Fibroblast of skin of left biceps (primary cell): ENCODE measurements at regions not wholly inside any gene's neighbourhood (a gene's known extent, or its start where the extent isn't known, plus 50 kb on each side); places are given as distances from the start of the nearest gene placed in this dataset.

Experiments
- DNase-seq, 2 experiments: peaks; one replicate each; pipeline ENCODE4 v3.0.0-alpha.2; 2013; ENCODE audit warnings: low read depth in 2 of 2

DNA sequence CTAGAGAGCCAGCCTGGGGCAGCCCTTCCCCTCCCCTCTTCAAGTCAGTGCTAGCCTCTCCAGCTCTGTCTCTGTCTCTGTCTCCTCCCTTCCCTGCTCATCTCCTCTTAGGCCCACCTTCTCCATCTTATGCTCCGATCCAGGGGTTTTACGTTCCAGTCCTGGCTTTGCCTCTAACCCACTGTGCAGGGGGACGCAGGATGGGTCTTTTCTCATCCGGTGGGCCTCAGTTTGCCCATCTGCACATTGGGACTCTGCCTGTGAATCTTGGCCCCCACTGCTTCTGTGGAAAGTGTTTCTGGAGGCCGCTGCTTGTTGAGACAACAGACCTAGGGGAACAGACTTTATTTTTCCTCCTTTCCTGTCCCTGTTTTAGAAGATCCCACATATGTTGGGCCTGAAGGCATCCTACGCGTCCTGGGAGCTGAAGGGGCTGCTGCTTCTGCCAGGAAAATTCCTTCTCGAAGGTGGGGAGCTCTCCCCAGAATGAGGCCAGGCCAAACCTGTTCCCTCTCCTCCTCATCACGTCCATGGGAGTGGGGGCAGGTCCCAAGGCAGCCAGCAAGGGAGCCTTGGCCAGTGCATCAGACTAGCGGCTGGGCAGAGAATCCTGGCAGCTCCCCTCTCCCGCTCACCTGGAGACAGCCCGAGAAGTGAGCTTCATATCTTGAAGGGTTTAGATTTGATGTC lies 99.5 kb upstream of the CSF3R start:
- no peak for DNase-seq

GRCh38 chr1:36580524-36580923 lies 97.8 kb upstream of the CSF3R start:
- no peak for DNase-seq

DNA sequence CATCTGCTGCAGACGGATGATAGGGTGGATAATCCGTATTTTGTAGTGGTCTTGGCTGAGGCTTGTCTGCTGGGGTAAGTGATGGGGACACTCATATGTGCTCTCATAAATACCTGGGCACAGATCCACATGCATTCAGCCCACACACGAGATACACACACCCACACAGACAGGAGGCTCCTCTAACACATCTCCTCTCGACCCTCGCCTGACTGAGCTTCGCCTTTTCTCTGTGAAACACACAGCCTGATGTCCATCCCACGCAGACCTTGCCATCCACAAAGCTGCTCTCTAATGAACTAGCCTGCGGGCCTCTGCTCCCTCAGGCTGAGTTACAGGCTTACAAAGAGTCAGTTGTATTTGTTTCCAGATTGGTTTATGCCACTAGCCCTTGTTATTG lies 96.3 kb upstream of the CSF3R start:
- DNase-seq, result no peak

DNA sequence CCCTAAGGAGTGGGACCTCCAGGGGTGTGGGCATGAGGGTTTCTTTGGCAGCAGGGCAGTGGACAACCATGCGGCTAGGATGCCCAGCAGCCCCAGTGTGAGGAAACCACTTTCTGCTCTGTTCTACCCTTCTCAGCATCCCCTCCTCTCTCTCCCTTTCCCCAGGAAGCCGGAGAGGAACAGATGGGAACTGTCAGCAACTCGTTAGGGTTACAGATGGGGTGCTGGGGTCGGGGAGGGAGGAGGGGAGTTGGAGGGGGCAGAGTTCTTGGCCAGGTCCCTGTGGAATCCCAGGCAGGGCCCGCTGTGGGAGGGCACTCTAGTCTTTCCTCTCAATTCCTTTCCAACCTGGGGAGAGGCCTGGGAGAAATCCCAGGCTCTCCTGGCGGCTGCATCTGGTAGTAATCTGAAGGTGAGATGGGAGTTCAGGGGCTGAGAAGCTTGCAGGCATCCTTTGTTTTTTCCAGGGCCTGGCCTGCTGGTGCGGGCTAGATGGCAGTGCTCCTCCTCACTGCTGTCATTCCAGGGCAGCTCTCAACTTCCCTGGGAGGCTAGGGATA lies 93.9 kb upstream of the CSF3R start:
- no peak for DNase-seq

DNA sequence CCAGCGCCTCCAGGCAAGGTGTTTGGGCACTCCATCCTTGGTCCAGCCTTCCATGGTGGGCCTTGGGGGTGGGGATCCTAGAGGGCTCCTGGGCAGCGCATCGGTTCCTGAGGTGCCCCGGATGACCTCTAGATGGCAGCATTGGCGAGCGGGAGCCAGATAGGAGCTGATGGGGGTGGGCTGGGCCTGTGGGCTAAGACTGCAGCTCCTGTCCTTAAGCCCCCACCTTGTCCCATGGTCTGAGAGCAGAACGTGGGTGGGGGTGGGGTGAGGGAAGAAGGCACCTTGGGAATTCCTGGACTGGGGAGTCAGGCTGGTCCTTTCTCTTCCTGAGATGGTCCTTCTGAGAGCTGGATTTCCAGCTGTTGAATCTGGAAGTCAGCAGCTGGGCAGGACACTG lies 93.4 kb upstream of the CSF3R start:
- DNase-seq, result no peak

GRCh38 chr1:36573445-36573844 lies 90.7 kb upstream of the CSF3R start:
- no peak for DNase-seq

DNA sequence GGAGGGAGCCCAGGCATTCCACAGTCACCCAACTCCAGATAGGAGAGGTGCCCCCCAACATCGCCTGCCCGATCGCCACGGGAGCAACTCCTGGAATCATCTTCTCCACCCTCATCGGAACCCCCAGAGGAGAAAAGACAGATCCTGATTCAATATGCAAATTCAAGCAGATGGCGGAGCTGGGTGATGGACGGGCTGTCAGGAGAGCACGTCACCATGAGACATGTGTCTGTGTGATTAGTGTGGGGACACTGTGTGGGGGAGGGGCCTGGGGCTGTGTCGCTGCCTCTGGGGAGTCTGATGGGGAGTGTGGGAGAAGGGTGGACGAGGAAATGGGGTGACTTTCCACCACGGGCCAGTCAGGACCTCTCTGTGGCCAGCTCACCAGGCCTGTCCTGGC lies 90.2 kb upstream of the CSF3R start:
- no peak for DNase-seq

GRCh38 chr1:36572142-36572715 lies 89.5 kb upstream of the CSF3R start:
- DNase-seq, result no peak

DNA sequence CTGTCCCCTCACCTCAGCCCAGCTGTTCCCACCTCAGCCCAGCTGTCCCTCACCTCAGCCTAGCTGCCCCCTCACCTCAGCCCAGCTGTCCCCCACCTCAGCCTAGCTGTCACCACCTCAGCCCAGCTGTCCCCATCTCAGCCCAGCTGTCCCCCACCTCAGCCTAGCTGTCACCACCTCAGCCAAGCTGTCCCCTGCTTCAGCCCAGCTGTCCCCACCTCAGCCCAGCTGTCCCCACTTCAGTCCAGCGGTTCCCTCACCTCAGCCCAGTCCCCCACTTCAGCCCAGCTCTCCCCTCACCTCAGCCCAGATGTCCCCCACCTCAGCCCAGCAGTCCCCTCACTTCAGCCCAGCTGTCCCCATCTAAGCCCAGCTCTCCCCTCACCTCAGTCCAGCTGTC lies 88.4 kb upstream of the CSF3R start:
- no peak for DNase-seq

DNA sequence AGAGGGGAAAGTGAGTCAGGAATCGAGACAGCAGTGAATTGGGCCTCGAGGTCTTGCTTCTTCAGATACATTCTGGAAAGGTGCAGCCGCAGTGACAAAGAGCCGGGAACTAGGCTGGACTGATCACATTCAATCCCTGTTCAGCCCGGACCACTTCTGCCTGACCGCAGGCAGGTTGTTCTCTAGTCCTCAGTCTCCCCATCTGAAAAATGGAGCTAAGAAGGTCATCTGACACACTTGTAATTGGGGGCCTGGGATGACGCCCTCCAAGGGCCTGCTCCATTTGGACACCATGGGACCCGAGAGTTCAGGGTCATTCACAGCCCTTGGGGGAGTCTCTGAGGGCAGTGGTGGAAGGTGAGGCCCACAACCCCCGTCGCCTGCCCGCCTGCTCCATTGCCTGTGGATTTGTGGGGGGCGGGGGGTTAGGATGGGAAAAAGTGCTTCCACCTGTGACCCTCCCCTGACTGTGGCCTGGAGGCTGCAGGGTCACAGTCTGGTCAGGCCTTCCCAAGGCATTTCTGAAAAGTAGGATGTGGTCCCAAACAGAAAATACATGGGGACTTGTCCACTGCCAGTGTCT lies 87.9 kb upstream of the CSF3R start:
- DNase-seq, result no peak

GRCh38 chr1:36570006-36570405 lies 87.3 kb upstream of the CSF3R start:
- no peak for DNase-seq

DNA sequence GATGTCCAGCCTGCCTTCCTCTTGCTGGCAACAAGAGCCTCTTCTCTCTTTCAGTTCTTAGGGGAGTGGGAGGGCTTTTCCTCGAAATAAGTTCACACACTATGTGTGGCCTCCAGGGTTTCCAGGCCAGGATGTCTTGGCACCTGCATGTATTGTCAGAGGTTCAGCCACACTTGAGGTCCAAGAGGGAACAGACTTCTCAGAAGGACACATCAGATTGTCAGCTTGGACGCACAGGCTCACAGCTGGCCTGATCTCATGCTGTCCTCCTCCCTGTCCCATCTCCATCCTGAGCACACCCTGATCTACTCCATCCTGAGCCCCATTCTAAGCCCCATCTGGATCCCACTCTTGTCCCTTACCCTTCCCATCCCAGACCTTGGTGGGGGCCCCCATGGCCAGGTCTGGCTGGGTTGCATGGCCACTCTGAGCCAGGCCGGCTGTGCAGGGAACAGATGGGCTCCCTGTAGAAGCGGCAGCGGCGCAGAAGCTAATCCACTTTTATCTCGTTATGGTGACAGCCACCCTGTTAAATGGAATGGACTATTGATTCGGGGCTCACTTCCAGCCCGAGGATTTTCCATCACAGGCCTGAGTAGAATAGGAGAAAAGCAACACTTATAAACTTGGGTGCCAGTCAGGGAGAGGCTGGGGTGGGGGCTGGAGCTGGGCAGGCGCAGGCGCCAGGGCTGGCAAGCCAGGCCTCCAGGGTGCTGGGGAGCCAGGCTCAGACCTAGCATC lies 85.1 kb upstream of the CSF3R start:
- DNase-seq, result no peak

GRCh38 chr1:36565576-36566501 lies 83.1 kb upstream of the CSF3R start:
- DNase-seq, result no peak

DNA sequence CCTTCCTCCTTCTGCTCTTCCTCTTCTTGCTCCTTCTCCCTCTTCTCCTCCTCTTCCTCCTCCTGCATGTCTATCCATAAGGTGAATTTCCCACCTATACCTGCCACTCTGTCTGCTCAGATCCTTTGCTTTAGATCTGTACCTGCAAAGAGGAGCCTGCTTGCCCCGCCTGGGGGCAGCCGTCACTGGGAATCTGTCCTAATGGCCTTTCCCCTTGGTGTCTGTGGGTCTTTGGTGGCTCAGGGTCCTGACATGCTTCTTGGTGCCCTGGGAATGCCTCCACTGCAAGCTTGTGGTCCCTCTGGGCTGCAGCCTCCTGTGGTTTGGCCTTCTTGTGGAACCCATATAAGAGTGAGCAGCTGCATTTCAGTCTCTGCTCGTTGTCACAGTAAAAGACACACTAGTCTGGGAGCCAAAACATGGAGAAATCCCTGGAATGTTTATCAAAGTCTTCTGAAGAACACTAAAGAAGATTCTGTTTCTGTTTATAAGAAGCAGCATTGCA lies 79.5 kb upstream of the CSF3R start:
- DNase-seq, result no peak

- DNase-seq, result no peak
Observed at GRCh38 chr1:36561361-36561724, 78.6 kb upstream of the CSF3R start.

DNA sequence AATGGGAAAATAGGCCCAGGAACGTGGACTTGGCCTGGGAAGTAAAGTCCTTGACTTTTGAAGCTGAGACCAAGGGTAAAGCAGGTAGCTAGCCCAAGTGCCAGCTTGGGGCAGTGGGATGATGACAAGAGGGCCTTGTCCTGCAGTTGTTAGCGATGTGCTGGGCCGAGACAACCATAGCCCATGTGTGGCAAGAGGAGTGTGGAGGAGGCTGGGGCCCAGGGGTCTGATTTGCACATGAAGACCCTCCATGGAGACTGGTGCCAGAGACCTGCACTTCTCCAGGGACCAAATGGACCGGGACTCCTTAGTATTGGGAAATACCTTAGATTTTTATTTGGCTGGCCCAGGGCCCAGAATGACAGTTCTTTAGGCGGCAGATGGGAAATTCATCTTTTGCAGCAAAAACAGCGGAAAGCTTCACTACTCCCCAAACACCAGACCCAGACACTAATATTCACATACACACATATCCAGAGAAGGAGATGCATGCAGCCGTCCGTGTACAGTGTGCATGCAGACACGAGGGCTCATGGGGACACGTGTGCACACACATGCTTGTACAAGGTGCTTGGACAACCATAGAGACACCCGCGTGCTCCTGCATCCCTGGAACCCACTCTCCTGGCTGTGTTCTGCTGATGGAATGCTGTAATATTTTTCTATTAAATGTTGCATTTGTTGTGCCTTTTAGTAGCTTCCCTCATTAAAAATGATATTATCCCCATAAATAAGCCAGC lies 78.1 kb upstream of the CSF3R start:
- DNase-seq, result no peak

GRCh38 chr1:36560177-36560576 lies 77.5 kb upstream of the CSF3R start:
- DNase-seq, result no peak

DNA sequence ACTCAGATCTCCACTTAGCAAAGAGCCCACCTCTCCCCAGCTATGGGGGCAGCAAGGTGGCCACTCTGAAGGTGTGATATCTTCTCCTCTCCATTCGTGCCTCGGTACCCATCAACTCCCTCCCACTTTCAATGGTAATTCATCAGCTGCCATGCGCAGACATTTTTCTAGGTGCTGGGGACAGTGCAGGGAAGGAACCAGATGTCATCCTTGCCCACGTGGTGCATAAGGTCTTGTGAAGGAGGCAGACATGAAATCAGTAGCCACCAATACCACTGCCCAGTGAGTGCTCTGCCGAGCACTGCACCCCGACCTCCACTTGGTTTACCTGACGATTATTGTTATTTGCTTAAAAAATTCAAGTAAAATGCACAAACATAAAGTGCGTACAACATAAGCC lies 76.3 kb upstream of the CSF3R start:
- DNase-seq, result no peak

DNA sequence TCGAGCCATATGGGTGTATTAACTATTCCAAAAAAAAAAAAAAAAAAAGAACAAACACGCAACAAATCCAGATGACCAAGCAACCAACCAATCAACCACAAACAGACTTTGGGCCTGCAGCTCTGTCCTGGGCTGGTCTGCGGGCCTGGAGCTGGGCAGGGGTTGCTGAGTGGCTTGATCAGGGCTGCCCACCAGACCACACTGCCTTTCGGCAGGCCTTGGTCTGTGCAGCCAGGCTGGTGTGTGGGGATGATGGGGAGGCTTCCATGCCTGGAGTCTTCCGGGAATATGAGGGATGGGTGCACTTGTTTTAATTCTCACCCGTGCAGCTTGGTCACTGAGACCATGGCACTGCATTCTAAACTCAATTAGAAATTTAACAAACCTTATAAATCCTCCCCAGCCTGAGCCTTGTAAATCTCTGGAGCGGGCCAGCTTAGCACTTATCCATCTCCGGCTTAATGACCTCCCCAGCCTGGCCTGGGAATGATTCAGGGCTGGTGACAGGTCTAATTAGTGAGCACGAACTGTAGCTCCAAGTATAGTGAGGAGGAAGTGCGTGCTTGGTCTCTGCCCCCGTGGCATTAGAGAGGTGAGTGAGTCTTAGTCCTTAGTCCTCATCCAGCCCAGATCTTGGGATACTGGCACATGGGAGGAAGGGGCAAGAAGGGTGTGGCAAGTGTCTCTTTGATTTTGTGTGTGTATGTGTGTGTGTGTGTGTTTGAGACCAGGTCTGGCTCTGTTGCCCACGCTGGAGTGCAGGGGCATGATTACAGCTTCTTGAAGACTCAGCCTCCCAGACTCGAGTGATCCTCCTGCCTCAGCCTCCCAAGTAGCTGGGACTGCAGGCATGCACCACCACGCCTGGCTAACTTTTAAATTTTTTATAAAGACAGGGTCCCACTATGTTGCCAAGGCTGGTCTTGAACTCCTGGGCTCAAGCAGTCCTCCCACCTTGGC lies 74.6 kb upstream of the CSF3R start:
- DNase-seq, result no peak
